Mesothelial cell of epicardium (in vitro differentiated cells): ENCODE measurements at regions not wholly inside any gene's neighbourhood (a gene's known extent, or its start where the extent isn't known, plus 50 kb on each side); places are given as distances from the start of the nearest gene placed in this dataset.

Experiments
- DNase-seq, 2 experiments: peaks; one replicate each; pipeline ENCODE4 v3.0.0; 2021; ENCODE audit warnings: low spot score in 2 of 2; ENCODE audit not compliant: unreplicated experiment in 2 of 2
- H3K27ac Mint-ChIP-seq: 2 replicates; pipeline ENCODE4 v1.8.0; 2021; ENCODE audit warnings: mixed read lengths
- H3K27me3 Mint-ChIP-seq: 2 replicates; pipeline ENCODE4 v1.8.0; 2021; ENCODE audit warnings: low read depth, mixed read lengths
- H3K36me3 Mint-ChIP-seq: 2 replicates; pipeline ENCODE4 v1.8.0; 2021; ENCODE audit warnings: mixed read lengths
- H3K4me1 Mint-ChIP-seq: 2 replicates; pipeline ENCODE4 v1.8.0; 2021; ENCODE audit warnings: mixed read lengths
- H3K4me3 Mint-ChIP-seq: 2 replicates; pipeline ENCODE4 v1.8.0; 2021; ENCODE audit warnings: mild to moderate bottlenecking, moderate library complexity, mixed read lengths
- H3K9me3 Mint-ChIP-seq: 2 replicates; pipeline ENCODE4 v1.8.0; 2021; ENCODE audit warnings: mixed read lengths
- TF ChIP-seq, protein P1 (sequence below): fragments of 200-600 bp; sonication (generic); IDR thresholded peaks from one replicate; pipeline ENCODE4 v1.5.0; 2021; ENCODE audit warnings: antibody characterized with exemption; ENCODE audit not compliant: unreplicated experiment

DNA sequence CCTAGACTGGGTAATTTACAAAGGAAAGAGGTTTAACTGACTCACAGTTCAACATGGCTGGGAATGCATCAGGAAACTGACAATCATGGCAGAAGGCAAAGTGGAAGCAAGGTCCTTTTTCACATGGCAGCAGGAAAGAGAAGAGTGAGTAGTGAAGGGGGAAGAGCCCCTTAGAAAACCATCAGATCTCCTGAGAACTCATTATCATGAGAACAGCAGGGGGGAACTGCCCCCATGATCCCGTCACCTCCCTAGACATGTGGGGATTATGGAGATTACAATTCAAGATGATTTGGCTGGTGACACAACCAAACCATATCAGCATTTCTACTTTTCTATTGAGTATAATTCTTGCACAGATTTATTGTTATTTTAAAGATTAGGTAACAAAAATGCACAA, 822.1 kb upstream of the FLRT2 start:
- H3K27me3 Mint-ChIP-seq: no peaks in the 10 kb centered on the region
- TF ChIP-seq, protein P1, sequence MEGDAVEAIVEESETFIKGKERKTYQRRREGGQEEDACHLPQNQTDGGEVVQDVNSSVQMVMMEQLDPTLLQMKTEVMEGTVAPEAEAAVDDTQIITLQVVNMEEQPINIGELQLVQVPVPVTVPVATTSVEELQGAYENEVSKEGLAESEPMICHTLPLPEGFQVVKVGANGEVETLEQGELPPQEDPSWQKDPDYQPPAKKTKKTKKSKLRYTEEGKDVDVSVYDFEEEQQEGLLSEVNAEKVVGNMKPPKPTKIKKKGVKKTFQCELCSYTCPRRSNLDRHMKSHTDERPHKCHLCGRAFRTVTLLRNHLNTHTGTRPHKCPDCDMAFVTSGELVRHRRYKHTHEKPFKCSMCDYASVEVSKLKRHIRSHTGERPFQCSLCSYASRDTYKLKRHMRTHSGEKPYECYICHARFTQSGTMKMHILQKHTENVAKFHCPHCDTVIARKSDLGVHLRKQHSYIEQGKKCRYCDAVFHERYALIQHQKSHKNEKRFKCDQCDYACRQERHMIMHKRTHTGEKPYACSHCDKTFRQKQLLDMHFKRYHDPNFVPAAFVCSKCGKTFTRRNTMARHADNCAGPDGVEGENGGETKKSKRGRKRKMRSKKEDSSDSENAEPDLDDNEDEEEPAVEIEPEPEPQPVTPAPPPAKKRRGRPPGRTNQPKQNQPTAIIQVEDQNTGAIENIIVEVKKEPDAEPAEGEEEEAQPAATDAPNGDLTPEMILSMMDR: no peak
- H3K4me1 Mint-ChIP-seq: no peaks in the 10 kb centered on the region
- H3K27ac Mint-ChIP-seq: no peak overlapping the region
- H3K9me3 Mint-ChIP-seq: peaks cover 22% of the 10 kb centered on the region
- H3K36me3 Mint-ChIP-seq: no peaks in the 10 kb centered on the region
- DNase-seq: no peak
- no peak overlapping the region for H3K4me3 Mint-ChIP-seq

DNA sequence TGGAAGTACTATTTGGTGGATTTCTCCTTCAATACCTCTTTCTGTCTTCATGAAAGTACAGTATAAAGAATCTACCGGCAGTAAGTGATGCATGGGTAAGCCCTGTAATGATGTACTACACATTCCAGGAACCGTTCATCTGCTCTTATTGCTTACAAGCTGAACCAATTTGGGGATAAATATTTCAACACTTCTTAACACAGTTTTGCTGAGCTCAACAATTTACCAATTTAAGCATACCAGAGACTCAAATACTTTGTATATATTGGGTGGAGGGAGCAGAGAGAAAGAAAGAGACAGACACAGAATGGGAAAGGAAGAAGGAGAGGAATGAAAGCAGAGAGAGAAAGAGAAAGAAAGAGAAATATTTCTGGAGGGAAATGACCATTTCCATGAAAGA, 821.1 kb upstream of the FLRT2 start:
- DNase-seq: no peak
- H3K27ac Mint-ChIP-seq: no peak overlapping the region
- H3K4me3 Mint-ChIP-seq: no peak overlapping the region
- no peaks in the 10 kb centered on the region for H3K4me1 Mint-ChIP-seq
- peaks cover 18% of the 10 kb centered on the region for H3K9me3 Mint-ChIP-seq
- no peaks in the 10 kb centered on the region for H3K36me3 Mint-ChIP-seq
- TF ChIP-seq, protein P1: no peak
- no peaks in the 10 kb centered on the region for H3K27me3 Mint-ChIP-seq

DNA sequence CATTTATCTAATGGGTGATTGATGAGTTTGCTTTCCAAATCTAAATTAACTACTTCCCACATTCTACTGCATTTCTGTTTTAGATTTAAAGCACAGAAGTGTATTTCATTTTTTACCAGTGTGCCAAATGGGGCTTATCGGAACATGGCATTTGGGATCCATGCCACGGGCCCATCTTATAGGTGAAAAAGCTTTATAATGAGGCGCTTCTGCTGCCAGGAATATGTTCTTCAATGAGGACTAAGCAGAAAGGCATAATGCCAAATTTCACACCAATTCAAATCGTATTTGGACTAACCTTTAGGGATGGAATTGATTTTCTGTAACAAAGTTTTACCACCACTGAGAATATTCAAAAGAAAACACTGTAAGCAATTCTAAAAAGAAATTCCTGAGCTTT, 803.5 kb upstream of the FLRT2 start:
- no peak overlapping the region for H3K27ac Mint-ChIP-seq
- peaks cover 3% of the 10 kb centered on the region for H3K4me1 Mint-ChIP-seq
- no peaks in the 10 kb centered on the region for H3K27me3 Mint-ChIP-seq
- no peaks in the 10 kb centered on the region for H3K36me3 Mint-ChIP-seq
- no peak for DNase-seq
- peaks cover 20% of the 10 kb centered on the region for H3K9me3 Mint-ChIP-seq
- TF ChIP-seq, protein P1: no peak
- no peak overlapping the region for H3K4me3 Mint-ChIP-seq

- Mint-ChIP-seq H3K27ac (peak overlapping the region; percentile 20), H3K4me3 (peak overlapping the region; percentile 20), H3K4me1 (peaks cover 18% of the 10 kb centered on the region), H3K36me3 (peaks cover 4% of the 10 kb centered on the region), H3K9me3 (peaks cover 17% of the 10 kb centered on the region), H3K27me3 (no peaks in the 10 kb centered on the region)
- TF ChIP-seq, protein P1: no peak
- DNase-seq: no peak
These were observed 780.6 kb upstream of the FLRT2 start for GRCh38 chr14:84749191-84749955.

- H3K4me3 Mint-ChIP-seq: no peak overlapping the region
- H3K36me3 Mint-ChIP-seq: peaks cover 4% of the 10 kb centered on the region
- H3K9me3 Mint-ChIP-seq: peaks cover 21% of the 10 kb centered on the region
- no peaks in the 10 kb centered on the region for H3K27me3 Mint-ChIP-seq
- TF ChIP-seq, protein P1: no peak
- peaks cover 18% of the 10 kb centered on the region for H3K4me1 Mint-ChIP-seq
- peak overlapping the region; percentile 75 for H3K27ac Mint-ChIP-seq
- DNase-seq: no peak
These were observed 779.7 kb upstream of the FLRT2 start for GRCh38 chr14:84750284-84750683.
